SK-N-SH treated with all-trans-retinoic acid at 6 μM for 48 hours (cell line): ENCODE measurements at regions not wholly inside any gene's neighbourhood (a gene's known extent, or its start where the extent isn't known, plus 50 kb on each side); places are given as distances from the start of the nearest gene placed in this dataset.

Source experiments
- ATAC-seq: fragments of 200-7000 bp; cut with Tn5 transposase; 3 replicates; pipeline ENCODE4 v1.9.1; 2020; ENCODE audit warnings: mild to moderate bottlenecking, moderate library complexity
- ARNTL ChIP-seq: fragments of 450-650 bp; formaldehyde crosslinking; IDR thresholded peaks from 2 replicates; pipeline ENCODE4 v1.5.0; 2020; ENCODE audit warnings: low read depth, mild to moderate bottlenecking, moderate library complexity, borderline replicate concordance
- BACH2 ChIP-seq: fragments of 250-450 bp; sonication (Bioruptor Pico); IDR thresholded peaks from 2 replicates; pipeline ENCODE4 v1.9.0; 2021; ENCODE audit warnings: mild to moderate bottlenecking, borderline replicate concordance
- CSDC2 ChIP-seq: fragments of 250-450 bp; sonication (Bioruptor Pico); IDR thresholded peaks from 2 replicates; pipeline ENCODE4 v1.5.0; 2020; ENCODE audit warnings: mild to moderate bottlenecking, moderate library complexity
- CSRNP3 ChIP-seq: fragments of 250-450 bp; sonication (Bioruptor Pico); IDR thresholded peaks from 2 replicates; pipeline ENCODE4 v1.5.1; 2021; ENCODE audit warnings: mild to moderate bottlenecking, moderate library complexity
- ESRRG ChIP-seq: fragments of 250-450 bp; sonication (Bioruptor Pico); IDR thresholded peaks from 2 replicates; pipeline ENCODE4 v1.6.1; 2021; ENCODE audit warnings: mild to moderate bottlenecking
- GLIS3 ChIP-seq: fragments of 250-450 bp; sonication (Bioruptor Pico); IDR thresholded peaks from 2 replicates; pipeline ENCODE4 v1.5.0; 2020; ENCODE audit warnings: mild to moderate bottlenecking, moderate library complexity
- ISL1 ChIP-seq: fragments of 250-450 bp; sonication (Bioruptor Pico); IDR thresholded peaks from 2 replicates; pipeline ENCODE4 v2.1.2; 2022; ENCODE audit warnings: mild to moderate bottlenecking, moderate library complexity
- PPARA ChIP-seq: fragments of 250-450 bp; sonication (Bioruptor Pico); IDR thresholded peaks from 2 replicates; pipeline ENCODE4 v1.5.0; 2020; ENCODE audit warnings: mild to moderate bottlenecking, borderline replicate concordance
- RARB ChIP-seq: fragments of 250-450 bp; sonication (Bioruptor Pico); IDR thresholded peaks from 2 replicates; pipeline ENCODE4 v1.8.0; 2021; ENCODE audit warnings: mild to moderate bottlenecking, moderate library complexity
- SNAI2 ChIP-seq: fragments of 250-450 bp; sonication (Bioruptor Pico); IDR thresholded peaks from 2 replicates; pipeline ENCODE4 v1.5.0; 2020; ENCODE audit warnings: mild to moderate bottlenecking, moderate library complexity
- TCF4 ChIP-seq: fragments of 250-450 bp; sonication (Bioruptor Pico); IDR thresholded peaks from 2 replicates; pipeline ENCODE4 v1.8.0; 2021; ENCODE audit warnings: mild to moderate bottlenecking, moderate library complexity, borderline replicate concordance
- TOX ChIP-seq: fragments of 250-450 bp; sonication (Bioruptor Pico); IDR thresholded peaks from 2 replicates; pipeline ENCODE4 v1.8.0; 2021; ENCODE audit warnings: mild to moderate bottlenecking, moderate library complexity, borderline replicate concordance
- ZC3H10 ChIP-seq: fragments of 250-450 bp; sonication (Bioruptor Pico); IDR thresholded peaks from 2 replicates; pipeline ENCODE4 v1.5.1; 2021; ENCODE audit warnings: mild to moderate bottlenecking, moderate library complexity
- ZFP3 ChIP-seq: fragments of 250-450 bp; sonication (Bioruptor Pico); IDR thresholded peaks from 2 replicates; pipeline ENCODE4 v1.5.0; 2020; ENCODE audit warnings: mild to moderate bottlenecking, moderate library complexity
- ZFP30 ChIP-seq: fragments of 450-650 bp; formaldehyde crosslinking; IDR thresholded peaks from 2 replicates; pipeline ENCODE4 v1.5.0; 2022; ENCODE audit warnings: mild to moderate bottlenecking, moderate library complexity
- ZNF565 ChIP-seq: fragments of 450-650 bp; formaldehyde crosslinking; conservative IDR thresholded peaks from 2 replicates; pipeline ENCODE4 v1.5.0; 2020; ENCODE audit warnings: low read depth, mild to moderate bottlenecking, moderate library complexity
- ZNF8 ChIP-seq: fragments of 450-650 bp; formaldehyde crosslinking; IDR thresholded peaks from 2 replicates; pipeline ENCODE4 v1.5.0; 2020; ENCODE audit warnings: mild to moderate bottlenecking, moderate library complexity
- TF ChIP-seq, protein P1 (sequence below): fragments of 250-450 bp; sonication (Bioruptor Pico); IDR thresholded peaks from 2 replicates; pipeline ENCODE4 v1.8.0; 2021; ENCODE audit warnings: low read depth, mild to moderate bottlenecking, moderate library complexity, borderline replicate concordance
- TF ChIP-seq, protein P2 (sequence below): fragments of 250-450 bp; sonication (Bioruptor Pico); IDR thresholded peaks from 2 replicates; pipeline ENCODE4 v1.5.1; 2020; ENCODE audit warnings: low read depth, mild to moderate bottlenecking, moderate library complexity
- TF ChIP-seq, protein P3 (sequence below): fragments of 250-450 bp; sonication (Bioruptor Pico); IDR thresholded peaks from 2 replicates; pipeline ENCODE4 v1.8.0; 2020; ENCODE audit warnings: mild to moderate bottlenecking, moderate library complexity, borderline replicate concordance
- TF ChIP-seq, protein P4 (sequence below): fragments of 250-450 bp; sonication (Bioruptor Pico); IDR thresholded peaks from 2 replicates; pipeline ENCODE4 v1.5.0; 2020; ENCODE audit warnings: mild to moderate bottlenecking, moderate library complexity

- no peak for TF ChIP-seq TOX (CRISPR knock-in tag)
- TF ChIP-seq ZNF8 = no peak
- TF ChIP-seq, protein P1, sequence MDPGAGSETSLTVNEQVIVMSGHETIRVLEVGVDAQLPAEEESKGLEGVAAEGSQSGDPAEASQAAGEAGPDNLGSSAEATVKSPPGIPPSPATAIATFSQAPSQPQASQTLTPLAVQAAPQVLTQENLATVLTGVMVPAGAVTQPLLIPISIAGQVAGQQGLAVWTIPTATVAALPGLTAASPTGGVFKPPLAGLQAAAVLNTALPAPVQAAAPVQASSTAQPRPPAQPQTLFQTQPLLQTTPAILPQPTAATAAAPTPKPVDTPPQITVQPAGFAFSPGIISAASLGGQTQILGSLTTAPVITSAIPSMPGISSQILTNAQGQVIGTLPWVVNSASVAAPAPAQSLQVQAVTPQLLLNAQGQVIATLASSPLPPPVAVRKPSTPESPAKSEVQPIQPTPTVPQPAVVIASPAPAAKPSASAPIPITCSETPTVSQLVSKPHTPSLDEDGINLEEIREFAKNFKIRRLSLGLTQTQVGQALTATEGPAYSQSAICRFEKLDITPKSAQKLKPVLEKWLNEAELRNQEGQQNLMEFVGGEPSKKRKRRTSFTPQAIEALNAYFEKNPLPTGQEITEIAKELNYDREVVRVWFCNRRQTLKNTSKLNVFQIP = no peak
- no peak for TF ChIP-seq ZNF565 (CRISPR knock-in tag)
- TF ChIP-seq, protein P2, sequence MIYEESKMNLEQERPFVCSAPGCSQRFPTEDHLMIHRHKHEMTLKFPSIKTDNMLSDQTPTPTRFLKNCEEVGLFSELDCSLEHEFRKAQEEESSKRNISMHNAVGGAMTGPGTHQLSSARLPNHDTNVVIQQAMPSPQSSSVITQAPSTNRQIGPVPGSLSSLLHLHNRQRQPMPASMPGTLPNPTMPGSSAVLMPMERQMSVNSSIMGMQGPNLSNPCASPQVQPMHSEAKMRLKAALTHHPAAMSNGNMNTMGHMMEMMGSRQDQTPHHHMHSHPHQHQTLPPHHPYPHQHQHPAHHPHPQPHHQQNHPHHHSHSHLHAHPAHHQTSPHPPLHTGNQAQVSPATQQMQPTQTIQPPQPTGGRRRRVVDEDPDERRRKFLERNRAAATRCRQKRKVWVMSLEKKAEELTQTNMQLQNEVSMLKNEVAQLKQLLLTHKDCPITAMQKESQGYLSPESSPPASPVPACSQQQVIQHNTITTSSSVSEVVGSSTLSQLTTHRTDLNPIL = no peak
- no peak for TF ChIP-seq PPARA (CRISPR knock-in tag)
- no peak for TF ChIP-seq SNAI2 (CRISPR knock-in tag)
- TF ChIP-seq, protein P3, sequence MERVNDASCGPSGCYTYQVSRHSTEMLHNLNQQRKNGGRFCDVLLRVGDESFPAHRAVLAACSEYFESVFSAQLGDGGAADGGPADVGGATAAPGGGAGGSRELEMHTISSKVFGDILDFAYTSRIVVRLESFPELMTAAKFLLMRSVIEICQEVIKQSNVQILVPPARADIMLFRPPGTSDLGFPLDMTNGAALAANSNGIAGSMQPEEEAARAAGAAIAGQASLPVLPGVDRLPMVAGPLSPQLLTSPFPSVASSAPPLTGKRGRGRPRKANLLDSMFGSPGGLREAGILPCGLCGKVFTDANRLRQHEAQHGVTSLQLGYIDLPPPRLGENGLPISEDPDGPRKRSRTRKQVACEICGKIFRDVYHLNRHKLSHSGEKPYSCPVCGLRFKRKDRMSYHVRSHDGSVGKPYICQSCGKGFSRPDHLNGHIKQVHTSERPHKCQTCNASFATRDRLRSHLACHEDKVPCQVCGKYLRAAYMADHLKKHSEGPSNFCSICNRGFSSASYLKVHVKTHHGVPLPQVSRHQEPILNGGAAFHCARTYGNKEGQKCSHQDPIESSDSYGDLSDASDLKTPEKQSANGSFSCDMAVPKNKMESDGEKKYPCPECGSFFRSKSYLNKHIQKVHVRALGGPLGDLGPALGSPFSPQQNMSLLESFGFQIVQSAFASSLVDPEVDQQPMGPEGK (CRISPR knock-in tag) = no peak
- TF ChIP-seq ZC3H10 = no peak
- ATAC-seq = no peak
These were observed 898.3 kb downstream of the VRK1 start for GRCh38 chr14:97695456-97695981.

GRCh38 chr14:97697772-97698171, 900.6 kb downstream of the VRK1 start:
- TF ChIP-seq TOX (CRISPR knock-in tag) (no peak), ZFP3 (CRISPR knock-in tag) (no peak), CSDC2 (no peak), PPARA (CRISPR knock-in tag) (no peak), BACH2 (CRISPR knock-in tag) (no peak), ZNF8 (no peak)
- TF ChIP-seq, protein P2 = no peak
- TF ChIP-seq, all 23 proteins: peak for 0
- no peak for ATAC-seq

GRCh38 chr14:97699026-97699425, 901.8 kb downstream of the VRK1 start:
- no peak for ATAC-seq
- TF ChIP-seq ZFP3 (CRISPR knock-in tag) = no peak
- no peak for TF ChIP-seq TOX (CRISPR knock-in tag)
- TF ChIP-seq CSRNP3 = no peak
- TF ChIP-seq ZFP30 = no peak
- TF ChIP-seq ZC3H10 = no peak
- TF ChIP-seq ISL1 = no peak
- no peak for TF ChIP-seq GLIS3 (CRISPR knock-in tag)
- TF ChIP-seq ARNTL = no peak
- no peak for TF ChIP-seq ESRRG (CRISPR knock-in tag)
- no peak for TF ChIP-seq BACH2 (CRISPR knock-in tag)
- TF ChIP-seq, protein P1 = no peak
- TF ChIP-seq TCF4 (CRISPR knock-in tag) = no peak
- TF ChIP-seq RARB (CRISPR knock-in tag) = no peak
- TF ChIP-seq ZNF8 = no peak
- TF ChIP-seq, protein P4, sequence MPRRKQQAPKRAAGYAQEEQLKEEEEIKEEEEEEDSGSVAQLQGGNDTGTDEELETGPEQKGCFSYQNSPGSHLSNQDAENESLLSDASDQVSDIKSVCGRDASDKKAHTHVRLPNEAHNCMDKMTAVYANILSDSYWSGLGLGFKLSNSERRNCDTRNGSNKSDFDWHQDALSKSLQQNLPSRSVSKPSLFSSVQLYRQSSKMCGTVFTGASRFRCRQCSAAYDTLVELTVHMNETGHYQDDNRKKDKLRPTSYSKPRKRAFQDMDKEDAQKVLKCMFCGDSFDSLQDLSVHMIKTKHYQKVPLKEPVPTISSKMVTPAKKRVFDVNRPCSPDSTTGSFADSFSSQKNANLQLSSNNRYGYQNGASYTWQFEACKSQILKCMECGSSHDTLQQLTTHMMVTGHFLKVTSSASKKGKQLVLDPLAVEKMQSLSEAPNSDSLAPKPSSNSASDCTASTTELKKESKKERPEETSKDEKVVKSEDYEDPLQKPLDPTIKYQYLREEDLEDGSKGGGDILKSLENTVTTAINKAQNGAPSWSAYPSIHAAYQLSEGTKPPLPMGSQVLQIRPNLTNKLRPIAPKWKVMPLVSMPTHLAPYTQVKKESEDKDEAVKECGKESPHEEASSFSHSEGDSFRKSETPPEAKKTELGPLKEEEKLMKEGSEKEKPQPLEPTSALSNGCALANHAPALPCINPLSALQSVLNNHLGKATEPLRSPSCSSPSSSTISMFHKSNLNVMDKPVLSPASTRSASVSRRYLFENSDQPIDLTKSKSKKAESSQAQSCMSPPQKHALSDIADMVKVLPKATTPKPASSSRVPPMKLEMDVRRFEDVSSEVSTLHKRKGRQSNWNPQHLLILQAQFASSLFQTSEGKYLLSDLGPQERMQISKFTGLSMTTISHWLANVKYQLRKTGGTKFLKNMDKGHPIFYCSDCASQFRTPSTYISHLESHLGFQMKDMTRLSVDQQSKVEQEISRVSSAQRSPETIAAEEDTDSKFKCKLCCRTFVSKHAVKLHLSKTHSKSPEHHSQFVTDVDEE (CRISPR knock-in tag) = no peak
- TF ChIP-seq, protein P2 = no peak
